ENCODE measurements at regions not wholly inside any gene's neighbourhood (a gene's known extent, or its start where the extent isn't known, plus 50 kb on each side); places are given as distances from the start of the nearest gene placed in this dataset.

DNA sequence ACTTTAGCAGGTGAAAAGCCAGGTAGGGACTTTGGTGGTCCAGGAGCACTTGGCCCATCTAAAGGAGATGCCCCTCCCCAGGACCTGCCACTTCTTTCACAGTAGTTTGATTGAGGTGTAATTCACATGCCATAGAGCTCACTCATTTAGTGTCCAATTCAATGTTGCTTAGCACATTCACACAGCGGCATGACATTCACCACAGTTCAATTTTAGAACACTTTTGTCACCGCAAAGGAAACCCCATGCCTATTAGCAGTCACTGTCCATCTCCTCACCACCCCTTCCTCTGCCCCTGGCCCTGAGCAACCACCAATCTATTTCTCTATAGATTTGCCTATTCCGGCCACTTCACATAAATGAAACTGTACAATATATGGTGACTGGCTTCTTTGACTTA is 211.6 kb upstream of the ZMIZ1 start:
- TF ChIP-seq ELF4 (IDR thresholded peaks at IDR 0.05) (no peak), SUZ12 (IDR thresholded peaks at IDR 0.05) (no peak), FOXM1 (IDR thresholded peaks at IDR 0.05; ENCODE audit: borderline replicate concordance) (no peak), BHLHE40 (IDR thresholded peaks at IDR 0.05; ENCODE audit: borderline replicate concordance) (no peak), NFRKB (IDR thresholded peaks at IDR 0.05) (no peak), HDGF (IDR thresholded peaks at IDR 0.05; ENCODE audit: borderline replicate concordance) (no peak), SP1 (IDR thresholded peaks at IDR 0.05) (no peak), TARDBP (IDR thresholded peaks at IDR 0.05) (no peak)
- TF ChIP-seq, protein P1, sequence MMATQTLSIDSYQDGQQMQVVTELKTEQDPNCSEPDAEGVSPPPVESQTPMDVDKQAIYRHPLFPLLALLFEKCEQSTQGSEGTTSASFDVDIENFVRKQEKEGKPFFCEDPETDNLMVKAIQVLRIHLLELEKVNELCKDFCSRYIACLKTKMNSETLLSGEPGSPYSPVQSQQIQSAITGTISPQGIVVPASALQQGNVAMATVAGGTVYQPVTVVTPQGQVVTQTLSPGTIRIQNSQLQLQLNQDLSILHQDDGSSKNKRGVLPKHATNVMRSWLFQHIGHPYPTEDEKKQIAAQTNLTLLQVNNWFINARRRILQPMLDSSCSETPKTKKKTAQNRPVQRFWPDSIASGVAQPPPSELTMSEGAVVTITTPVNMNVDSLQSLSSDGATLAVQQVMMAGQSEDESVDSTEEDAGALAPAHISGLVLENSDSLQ (IDR thresholded peaks at IDR 0.05) = no peak

Measured in HEK293T (cell line).